ENCODE measurements at regions not wholly inside any gene's neighbourhood (a gene's known extent, or its start where the extent isn't known, plus 50 kb on each side); places are given as distances from the start of the nearest gene placed in this dataset.

DNA sequence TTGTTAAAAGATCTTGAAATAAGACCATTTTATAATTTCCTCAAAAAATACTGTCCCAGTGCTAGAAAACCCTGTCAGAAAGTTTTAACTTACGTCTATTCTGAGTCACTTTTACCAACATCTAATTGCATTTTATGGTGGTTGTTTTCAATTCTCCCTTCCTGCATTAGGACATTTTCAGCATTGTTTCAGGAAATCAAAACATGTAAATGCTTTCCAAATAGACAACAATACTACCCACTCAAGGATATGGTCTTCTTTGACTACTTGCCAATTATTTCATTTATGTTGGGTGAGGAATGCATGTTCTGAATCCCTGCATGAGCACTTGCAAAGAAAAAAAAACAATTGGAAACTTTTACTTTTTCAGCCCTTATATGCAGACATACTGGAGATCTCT lies 284.6 kb upstream of the PDE4D start:
- peak; percentile 63 for DNase-seq (ENCODE audit: low read depth)
- no peak overlapping the region for H3K4me3 ChIP-seq (ENCODE audit: low read depth, low read length)
- TF ChIP-seq, protein P1, sequence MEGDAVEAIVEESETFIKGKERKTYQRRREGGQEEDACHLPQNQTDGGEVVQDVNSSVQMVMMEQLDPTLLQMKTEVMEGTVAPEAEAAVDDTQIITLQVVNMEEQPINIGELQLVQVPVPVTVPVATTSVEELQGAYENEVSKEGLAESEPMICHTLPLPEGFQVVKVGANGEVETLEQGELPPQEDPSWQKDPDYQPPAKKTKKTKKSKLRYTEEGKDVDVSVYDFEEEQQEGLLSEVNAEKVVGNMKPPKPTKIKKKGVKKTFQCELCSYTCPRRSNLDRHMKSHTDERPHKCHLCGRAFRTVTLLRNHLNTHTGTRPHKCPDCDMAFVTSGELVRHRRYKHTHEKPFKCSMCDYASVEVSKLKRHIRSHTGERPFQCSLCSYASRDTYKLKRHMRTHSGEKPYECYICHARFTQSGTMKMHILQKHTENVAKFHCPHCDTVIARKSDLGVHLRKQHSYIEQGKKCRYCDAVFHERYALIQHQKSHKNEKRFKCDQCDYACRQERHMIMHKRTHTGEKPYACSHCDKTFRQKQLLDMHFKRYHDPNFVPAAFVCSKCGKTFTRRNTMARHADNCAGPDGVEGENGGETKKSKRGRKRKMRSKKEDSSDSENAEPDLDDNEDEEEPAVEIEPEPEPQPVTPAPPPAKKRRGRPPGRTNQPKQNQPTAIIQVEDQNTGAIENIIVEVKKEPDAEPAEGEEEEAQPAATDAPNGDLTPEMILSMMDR (conservative IDR thresholded peaks at IDR 0.05; ENCODE audit: low read depth, low read length), result no peak

DNA sequence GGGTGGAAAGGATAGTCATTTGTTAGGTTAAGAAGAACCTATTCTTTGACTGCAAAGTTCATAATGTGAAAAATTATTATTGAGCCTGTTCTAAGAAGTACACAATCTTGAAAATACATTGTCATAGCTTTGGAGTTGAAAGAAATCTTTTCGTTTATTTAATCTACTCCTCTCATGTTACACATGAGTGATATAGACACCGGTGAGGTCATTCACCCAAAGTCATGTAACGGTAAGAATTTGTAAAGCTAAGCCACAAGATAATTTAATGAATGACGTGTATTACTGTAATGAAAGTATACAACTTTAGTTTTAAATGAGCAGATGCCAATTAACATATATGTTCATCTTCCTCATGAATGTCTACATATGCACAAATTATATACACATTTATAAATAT lies 284.1 kb upstream of the PDE4D start:
- DNase-seq (ENCODE audit: low read depth), result peak; percentile 57
- TF ChIP-seq, protein P1 (conservative IDR thresholded peaks at IDR 0.05; ENCODE audit: low read depth, low read length), result no peak
- no peak overlapping the region for H3K4me3 ChIP-seq (ENCODE audit: low read depth, low read length)

DNA sequence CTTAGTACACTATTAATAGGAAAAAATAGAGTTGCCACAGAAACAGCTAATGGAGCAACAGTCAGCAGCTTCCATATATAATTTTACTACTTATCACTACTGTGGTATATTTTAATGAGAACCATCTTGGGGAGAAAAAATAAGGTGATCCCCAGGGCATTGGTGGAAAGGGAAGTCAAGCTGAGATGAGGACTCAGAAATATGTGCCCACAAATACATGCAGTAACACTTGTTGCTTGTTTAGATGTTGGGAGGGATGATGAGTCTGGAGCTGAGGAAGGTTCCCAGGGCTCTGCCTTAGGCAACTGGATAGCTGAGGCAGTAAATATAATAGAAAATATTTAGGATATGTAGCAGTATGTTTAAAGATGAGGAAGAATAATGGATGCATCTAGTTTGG lies 280.1 kb upstream of the PDE4D start:
- no peak overlapping the region for H3K4me3 ChIP-seq (ENCODE audit: low read depth, low read length)
- TF ChIP-seq, protein P1 (conservative IDR thresholded peaks at IDR 0.05; ENCODE audit: low read depth, low read length), result no peak
- no peak for DNase-seq (ENCODE audit: low read depth)

DNA sequence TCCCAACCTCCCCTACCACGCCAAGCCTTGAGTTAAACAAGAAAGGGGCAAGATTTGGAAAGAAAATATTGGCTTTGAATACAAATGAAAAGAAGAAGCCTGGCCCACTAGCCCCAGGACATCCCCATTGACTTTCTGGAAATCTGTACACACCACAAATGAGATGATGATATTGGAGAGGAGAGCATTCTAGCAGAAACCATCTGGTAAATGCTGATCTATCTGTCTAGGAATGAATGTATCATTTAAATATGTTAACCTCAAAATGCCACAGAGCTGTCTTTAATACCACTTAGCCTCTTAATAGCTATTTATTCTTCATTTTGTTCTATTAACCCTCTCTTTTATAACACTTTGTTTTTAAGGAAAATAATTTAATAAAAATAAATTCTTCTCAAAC lies 270.2 kb upstream of the PDE4D start:
- peak; percentile 36 for DNase-seq (ENCODE audit: low read depth)
- H3K4me3 ChIP-seq (ENCODE audit: low read depth, low read length), result no peak overlapping the region
- TF ChIP-seq, protein P1 (conservative IDR thresholded peaks at IDR 0.05; ENCODE audit: low read depth, low read length), result no peak

DNA sequence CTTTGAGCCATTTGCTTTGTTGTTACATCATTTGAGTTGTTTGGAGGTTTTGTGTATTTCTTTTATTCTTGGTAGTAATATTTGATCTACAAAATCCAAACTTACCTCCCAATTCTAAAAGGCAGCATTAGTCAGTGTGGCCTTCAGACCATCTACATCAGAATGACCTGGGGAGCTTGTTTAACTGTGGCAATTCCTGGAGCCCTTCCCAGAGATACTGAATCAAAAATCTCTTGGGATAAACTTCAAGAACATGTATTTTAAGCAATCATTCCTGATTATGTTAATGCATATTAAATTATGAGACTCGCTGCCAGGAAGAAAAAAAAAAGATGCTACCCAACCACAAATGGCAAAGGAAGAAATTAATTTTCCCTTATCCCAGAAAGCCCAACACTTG lies 268.9 kb upstream of the PDE4D start:
- TF ChIP-seq, protein P1 (conservative IDR thresholded peaks at IDR 0.05; ENCODE audit: low read depth, low read length), result no peak
- DNase-seq (ENCODE audit: low read depth), result no peak

DNA sequence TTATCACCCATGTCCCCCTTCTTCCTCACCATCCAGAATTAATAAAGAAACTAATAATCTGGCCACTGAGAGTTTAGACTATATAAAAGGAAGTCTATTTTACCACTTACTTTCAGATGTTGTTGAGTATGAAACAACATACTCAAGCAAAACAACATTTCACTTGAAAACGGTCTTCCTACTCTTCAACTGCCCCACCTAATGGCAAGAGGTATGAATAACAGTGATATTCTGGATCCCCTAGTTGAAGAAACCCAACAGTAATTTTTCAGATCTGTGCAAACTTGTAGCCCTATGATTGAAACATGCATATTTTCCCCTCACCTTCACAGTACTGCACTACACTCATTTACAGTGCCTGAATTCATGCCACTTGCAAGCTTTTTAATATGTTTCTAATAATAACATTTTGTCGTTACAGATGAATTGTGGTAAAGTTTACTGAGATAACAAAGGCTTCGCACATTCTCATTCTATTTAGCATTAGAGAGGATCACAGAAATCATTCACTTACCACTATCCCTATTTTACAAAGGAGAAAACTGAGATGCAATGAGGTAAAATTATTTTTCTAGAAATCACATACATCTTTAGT lies 267.9 kb upstream of the PDE4D start:
- TF ChIP-seq, protein P1 (conservative IDR thresholded peaks at IDR 0.05; ENCODE audit: low read depth, low read length), result peak; percentile 66
- peak; percentile 76 for DNase-seq (ENCODE audit: low read depth)
- H3K4me3 ChIP-seq (ENCODE audit: low read depth, low read length), result no peak overlapping the region

More for the DNA sequence above, 268.9 kb upstream of the PDE4D start:
- H3K4me3 ChIP-seq (ENCODE audit: low read depth, low read length), result no peak overlapping the region

DNA sequence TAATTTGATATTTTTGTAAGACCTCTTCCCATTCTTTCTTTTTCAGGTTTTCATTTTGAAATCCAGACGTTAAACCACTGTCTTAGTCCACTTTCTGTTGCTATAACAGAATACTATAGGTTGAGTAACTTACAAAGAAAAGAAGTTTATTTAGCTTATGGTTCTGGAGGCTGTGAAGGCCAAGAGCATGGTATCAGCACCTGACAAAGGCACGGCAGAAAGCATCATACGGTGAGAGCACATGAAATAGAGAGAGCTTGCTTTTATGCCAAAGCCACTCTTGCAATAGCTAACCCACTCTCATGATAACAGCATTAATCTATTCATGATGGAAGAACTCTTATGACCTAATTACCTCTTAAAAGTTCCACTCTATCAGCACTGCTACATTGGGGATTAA lies 255.6 kb upstream of the PDE4D start:
- H3K4me3 ChIP-seq (ENCODE audit: low read depth, low read length), result no peak overlapping the region
- TF ChIP-seq, protein P1 (conservative IDR thresholded peaks at IDR 0.05; ENCODE audit: low read depth, low read length), result no peak

More for the DNA sequence above, 255.6 kb upstream of the PDE4D start:
- no peak for DNase-seq (ENCODE audit: low read depth)

Measured in choroid plexus epithelial cell (primary cell).